Activated CD4-positive, alpha-beta T cell treated with anti-CD3 and anti-CD28 coated beads, Interleukin-10, Interleukin-2, amounts not matched to agents 100 ng/mL and 50 ng/mL, durations not matched to agents 16 hours and 8 hours (primary cell): ENCODE measurements at regions not wholly inside any gene's neighbourhood (a gene's known extent, or its start where the extent isn't known, plus 50 kb on each side); places are given as distances from the start of the nearest gene placed in this dataset.

Experiments used
- DNase-seq: peaks from one replicate; pipeline ENCODE4 v3.0.0-alpha.2; 2020

- no peak for DNase-seq
Measured at GRCh38 chr3:7915356-7915755, 586.3 kb upstream of the LMCD1 start.

- DNase-seq = peak; percentile 2
Measured at GRCh38 chr3:7917443-7918151, 584.0 kb upstream of the LMCD1 start.

- DNase-seq = no peak
Measured at GRCh38 chr3:7920211-7920610, 581.4 kb upstream of the LMCD1 start.

- DNase-seq = no peak
Measured at GRCh38 chr3:7924228-7924627, 577.4 kb upstream of the LMCD1 start.

GRCh38 chr3:7927015-7927414 lies 574.6 kb upstream of the LMCD1 start:
- DNase-seq = no peak

GRCh38 chr3:7927864-7928263 lies 573.8 kb upstream of the LMCD1 start:
- no peak for DNase-seq

- DNase-seq = no peak
Measured at GRCh38 chr3:7929319-7929889, 572.2 kb upstream of the LMCD1 start.

GRCh38 chr3:7934362-7934761 lies 567.3 kb upstream of the LMCD1 start:
- no peak for DNase-seq

GRCh38 chr3:7947930-7948329 lies 553.7 kb upstream of the LMCD1 start:
- no peak for DNase-seq

- DNase-seq = no peak
Measured at GRCh38 chr3:7950890-7951289, 550.7 kb upstream of the LMCD1 start.

- DNase-seq = no peak
Measured at GRCh38 chr3:7953449-7954014, 548.1 kb upstream of the LMCD1 start.

- no peak for DNase-seq
Measured at GRCh38 chr3:7957024-7957423, 544.6 kb upstream of the LMCD1 start.

- no peak for DNase-seq
Measured at GRCh38 chr3:7959094-7959493, 542.5 kb upstream of the LMCD1 start.

- DNase-seq = no peak
Measured at GRCh38 chr3:7960601-7961000, 541.0 kb upstream of the LMCD1 start.

- DNase-seq = no peak
Measured at GRCh38 chr3:7962301-7962700, 539.3 kb upstream of the LMCD1 start.

GRCh38 chr3:7964899-7965298 lies 536.7 kb upstream of the LMCD1 start:
- no peak for DNase-seq

- no peak for DNase-seq
Measured at GRCh38 chr3:7973006-7973405, 528.6 kb upstream of the LMCD1 start.

- no peak for DNase-seq
Measured at GRCh38 chr3:7977245-7978086, 524.2 kb upstream of the LMCD1 start.

- no peak for DNase-seq
Measured at GRCh38 chr3:7978087-7978422, 523.6 kb upstream of the LMCD1 start.

- no peak for DNase-seq
Measured at GRCh38 chr3:7982126-7982525, 519.5 kb upstream of the LMCD1 start.

GRCh38 chr3:7999384-7999783 lies 502.2 kb upstream of the LMCD1 start:
- no peak for DNase-seq

GRCh38 chr3:8001307-8001706 lies 500.3 kb upstream of the LMCD1 start:
- DNase-seq = no peak

GRCh38 chr3:8001712-8002111 lies 499.9 kb upstream of the LMCD1 start:
- no peak for DNase-seq

- no peak for DNase-seq
Measured at GRCh38 chr3:8011902-8012301, 489.7 kb upstream of the LMCD1 start.
